HEK293 (cell line): ENCODE measurements at regions not wholly inside any gene's neighbourhood (a gene's known extent, or its start where the extent isn't known, plus 50 kb on each side); places are given as distances from the start of the nearest gene placed in this dataset.

Experiments
- CTCF ChIA-PET: fragments of 350-600 bp; formaldehyde crosslinking; extraction: SDS; loops from one replicate; lab custom pipeline; 2021; ENCODE audit warnings: antibody characterized with exemption; lab: Yijun Ruan, JAX
- POLR2A ChIA-PET: fragments of 300-600 bp; formaldehyde crosslinking; extraction: SDS; loops from one replicate; lab custom pipeline; 2020; ENCODE audit warnings: antibody characterized with exemption, inconsistent platforms; lab: Yijun Ruan, JAX
- H3K27ac ChIP-seq: fragments of 200-500 bp; sonication (Bioruptor generic); 2 replicates; pipeline ENCODE4 v1.5.1; 2014; ENCODE audit warnings: low read depth, low read length, control low read depth, inconsistent platforms; ENCODE audit errors: extremely low read depth
- H3K36me3 ChIP-seq, 2 experiments: fragments of 200-500 bp in 1 of 2; sonication (Bioruptor generic) in 1 of 2; 1 replicate in 1 of 2; 2 replicates in 1 of 2; pipeline ENCODE4 v1.5.1; 2014 to 2017; ENCODE audit warnings: inconsistent platforms in 2 of 2, low read length in 2 of 2; ENCODE audit not compliant: control insufficient read depth in 2 of 2, insufficient read depth in 1 of 2
- H3K4me1 ChIP-seq: fragments of 200-500 bp; sonication (Bioruptor generic); 2 replicates; pipeline ENCODE4 v1.5.1; 2014; ENCODE audit warnings: mild to moderate bottlenecking, low read length, inconsistent platforms; ENCODE audit not compliant: control insufficient read depth, insufficient read depth
- H3K4me3 ChIP-seq: 2 replicates; pipeline ENCODE4 v1.5.1; 2011; ENCODE audit warnings: low read depth, mild to moderate bottlenecking, control low read depth, low read length, moderate library complexity
- H3K9me3 ChIP-seq: fragments of 200-500 bp; sonication (Bioruptor generic); 2 replicates; pipeline ENCODE4 v1.5.1; 2014; ENCODE audit warnings: low read depth, low read length, inconsistent platforms; ENCODE audit not compliant: control insufficient read depth, insufficient read depth
- GLIS1 ChIP-seq: fragments of 450-650 bp; formaldehyde crosslinking; IDR thresholded peaks from 2 replicates; pipeline ENCODE4 v1.5.1; 2016; ENCODE audit warnings: missing biosample characterization, missing genetic modification characterization
- GLIS2 ChIP-seq: fragments of 450-650 bp; formaldehyde crosslinking; IDR thresholded peaks from 2 replicates; pipeline ENCODE4 v1.5.1; 2016; ENCODE audit warnings: missing biosample characterization, missing genetic modification characterization
- IKZF3 ChIP-seq: fragments of 450-650 bp; IDR thresholded peaks from 2 replicates; pipeline ENCODE4 v1.5.0; 2018; ENCODE audit warnings: missing biosample characterization, mild to moderate bottlenecking, missing genetic modification characterization, moderate library complexity
- KLF9 ChIP-seq: fragments of 450-650 bp; formaldehyde crosslinking; IDR thresholded peaks from 2 replicates; pipeline ENCODE4 v1.5.1; 2016; ENCODE audit warnings: missing biosample characterization, missing genetic modification characterization, low read depth
- REST ChIP-seq: fragments of 450-650 bp; formaldehyde crosslinking; IDR thresholded peaks from 2 replicates; pipeline ENCODE4 v1.5.1; 2016; ENCODE audit warnings: missing biosample characterization, missing genetic modification characterization
- YY1 ChIP-seq: fragments of 450-650 bp; formaldehyde crosslinking; IDR thresholded peaks from 2 replicates; pipeline ENCODE4 v1.5.1; 2018; ENCODE audit warnings: missing biosample characterization, missing genetic modification characterization
- ZBTB17 ChIP-seq: fragments of 450-650 bp; formaldehyde crosslinking; IDR thresholded peaks from 2 replicates; pipeline ENCODE4 v1.5.1; 2016; ENCODE audit warnings: missing biosample characterization, missing genetic modification characterization
- ZFP41 ChIP-seq: fragments of 450-650 bp; formaldehyde crosslinking; IDR thresholded peaks from 2 replicates; pipeline ENCODE4 v1.5.1; 2016; ENCODE audit warnings: missing biosample characterization, missing genetic modification characterization, borderline replicate concordance
- ZNF174 ChIP-seq: fragments of 450-650 bp; formaldehyde crosslinking; IDR thresholded peaks from 2 replicates; pipeline ENCODE4 v1.5.0; 2017; ENCODE audit warnings: missing biosample characterization, mild to moderate bottlenecking, missing genetic modification characterization
- ZNF350 ChIP-seq: fragments of 450-650 bp; formaldehyde crosslinking; IDR thresholded peaks from 2 replicates; pipeline ENCODE4 v1.5.0; 2017; ENCODE audit warnings: missing biosample characterization, mild to moderate bottlenecking, missing genetic modification characterization
- ZNF610 ChIP-seq: fragments of 450-650 bp; formaldehyde crosslinking; IDR thresholded peaks from 2 replicates; pipeline ENCODE4 v1.5.1; 2016; ENCODE audit warnings: missing biosample characterization, missing genetic modification characterization, borderline replicate concordance
- ZNF791 ChIP-seq: fragments of 450-650 bp; formaldehyde crosslinking; IDR thresholded peaks from 2 replicates; pipeline ENCODE4 v1.5.1; 2016; ENCODE audit warnings: missing biosample characterization, missing genetic modification characterization
- ZNF837 ChIP-seq: fragments of 450-650 bp; formaldehyde crosslinking; IDR thresholded peaks from 2 replicates; pipeline ENCODE4 v1.5.1; 2016; ENCODE audit warnings: missing biosample characterization, missing genetic modification characterization
- ZSCAN4 ChIP-seq: fragments of 450-650 bp; formaldehyde crosslinking; IDR thresholded peaks from 2 replicates; pipeline ENCODE4 v1.5.1; 2017; ENCODE audit warnings: missing biosample characterization, missing genetic modification characterization

- TF ChIP-seq REST (tag by site-specific recombination), result peak; percentile 83
Observed at GRCh38 chr3:168696051-168696450, 600.3 kb upstream of the GOLIM4 start (continued).

- POLR2A ChIA-PET, result no interaction called here
- no peak overlapping the region for H3K4me3 ChIP-seq
- TF ChIP-seq ZNF837 (tag by site-specific recombination), result no peak
- TF ChIP-seq, all 188 proteins: peak for 0
- Histone ChIP-seq H3K4me1 (0 out of 2 replicates have a peak, but pooled peaks cover 2% of the 10 kb centered on the region), H3K9me3 (no peaks in the 10 kb centered on the region), H3K36me3 (no peaks in the 10 kb centered on the region), H3K27ac (no peak overlapping the region)
- CTCF ChIA-PET, result no interaction called here
Observed at GRCh38 chr3:168693870-168694269, 598.1 kb upstream of the GOLIM4 start.

- no peak overlapping the region for H3K4me3 ChIP-seq
- POLR2A ChIA-PET, result no interaction called here
- H3K9me3 ChIP-seq, result no peaks in the 10 kb centered on the region
- H3K27ac ChIP-seq, result no peak overlapping the region
- H3K4me1 ChIP-seq, result no peaks in the 10 kb centered on the region
- CTCF ChIA-PET, result interaction anchor here (0.6 kb wide), 1 partner anchor 12 kb away, joined by 3 read pairs; no protein-coding TSS in a partner anchor
- H3K36me3 ChIP-seq, result no peaks in the 10 kb centered on the region
- TF ChIP-seq ZSCAN4 (tag by site-specific recombination) (no peak), KLF9 (no peak), ZNF791 (tag by site-specific recombination) (no peak), ZNF350 (tag by site-specific recombination) (no peak), YY1 (tag by site-specific recombination) (no peak)
Observed at GRCh38 chr3:168688267-168688666, 592.5 kb upstream of the GOLIM4 start.

GRCh38 chr3:168684519-168684918 is 588.8 kb upstream of the GOLIM4 start:
- H3K4me3 ChIP-seq, result no peak overlapping the region
- ChIA-PET POLR2A (no interaction called here), CTCF (no interaction called here)
- H3K36me3 ChIP-seq, result no peaks in the 10 kb centered on the region
- TF ChIP-seq IKZF3 (tag by site-specific recombination), result no peak
- peak; percentile 31; the same call in 1 of the 2 replicates for TF ChIP-seq GLIS1 (tag by site-specific recombination)
- no peak for TF ChIP-seq GLIS2
- 0 out of 2 replicates have a peak, but pooled peaks have one; percentile 15 for TF ChIP-seq ZBTB17
- no peak for TF ChIP-seq ZFP41 (tag by site-specific recombination)
- TF ChIP-seq ZNF610 (tag by site-specific recombination), result no peak
- TF ChIP-seq ZNF174 (tag by site-specific recombination), result no peak
- H3K27ac ChIP-seq, result no peak overlapping the region
- H3K4me1 ChIP-seq, result no peaks in the 10 kb centered on the region
- no peaks in the 10 kb centered on the region for H3K9me3 ChIP-seq
